ENCODE measurements at regions not wholly inside any gene's neighbourhood (a gene's known extent, or its start where the extent isn't known, plus 50 kb on each side); places are given as distances from the start of the nearest gene placed in this dataset.

DNA sequence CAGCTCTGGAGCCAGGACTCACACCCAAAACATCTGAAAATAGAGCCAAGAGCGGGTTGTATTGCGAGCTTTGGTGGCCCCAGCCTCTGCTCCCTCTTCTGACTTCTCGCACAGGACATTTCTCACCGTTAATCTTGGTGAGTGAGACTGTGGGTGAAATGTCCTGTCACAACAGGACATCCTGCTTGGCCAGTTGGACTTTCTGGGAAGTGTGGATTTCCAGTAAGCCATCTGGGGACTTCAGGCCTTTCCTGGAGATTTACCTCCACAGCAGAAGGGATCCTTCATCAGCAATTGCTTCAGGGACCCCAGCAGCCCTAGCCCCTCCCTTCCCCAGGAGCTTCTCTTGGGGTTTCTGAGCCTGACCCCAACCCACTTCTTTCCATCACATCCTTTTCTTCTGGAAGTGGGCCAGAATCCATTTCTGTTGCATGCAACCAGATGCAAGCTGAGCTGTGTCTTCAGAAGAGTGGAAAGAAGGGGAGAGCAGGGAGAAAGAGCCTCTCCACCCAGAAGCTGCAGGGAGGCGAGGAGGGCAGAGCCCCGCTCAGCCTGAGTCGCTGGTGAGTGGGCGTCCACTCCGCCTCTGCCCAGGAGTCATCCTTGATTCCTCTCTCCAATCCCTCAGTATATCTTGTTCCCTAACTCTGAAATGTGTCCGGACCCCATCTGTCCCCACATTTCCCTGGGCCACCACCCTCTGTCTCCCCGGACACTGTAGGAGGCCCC lies 50.3 kb upstream of the GADD45G start:
- no peak for DNase-seq (ENCODE audit: low read depth)
- H3K4me3 ChIP-seq (ENCODE audit: low read depth, low read length): no peak overlapping the region
- TF ChIP-seq, protein P1, sequence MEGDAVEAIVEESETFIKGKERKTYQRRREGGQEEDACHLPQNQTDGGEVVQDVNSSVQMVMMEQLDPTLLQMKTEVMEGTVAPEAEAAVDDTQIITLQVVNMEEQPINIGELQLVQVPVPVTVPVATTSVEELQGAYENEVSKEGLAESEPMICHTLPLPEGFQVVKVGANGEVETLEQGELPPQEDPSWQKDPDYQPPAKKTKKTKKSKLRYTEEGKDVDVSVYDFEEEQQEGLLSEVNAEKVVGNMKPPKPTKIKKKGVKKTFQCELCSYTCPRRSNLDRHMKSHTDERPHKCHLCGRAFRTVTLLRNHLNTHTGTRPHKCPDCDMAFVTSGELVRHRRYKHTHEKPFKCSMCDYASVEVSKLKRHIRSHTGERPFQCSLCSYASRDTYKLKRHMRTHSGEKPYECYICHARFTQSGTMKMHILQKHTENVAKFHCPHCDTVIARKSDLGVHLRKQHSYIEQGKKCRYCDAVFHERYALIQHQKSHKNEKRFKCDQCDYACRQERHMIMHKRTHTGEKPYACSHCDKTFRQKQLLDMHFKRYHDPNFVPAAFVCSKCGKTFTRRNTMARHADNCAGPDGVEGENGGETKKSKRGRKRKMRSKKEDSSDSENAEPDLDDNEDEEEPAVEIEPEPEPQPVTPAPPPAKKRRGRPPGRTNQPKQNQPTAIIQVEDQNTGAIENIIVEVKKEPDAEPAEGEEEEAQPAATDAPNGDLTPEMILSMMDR (IDR thresholded peaks at IDR 0.05; ENCODE audit: low read depth, low read length, missing control alignments): no peak

DNA sequence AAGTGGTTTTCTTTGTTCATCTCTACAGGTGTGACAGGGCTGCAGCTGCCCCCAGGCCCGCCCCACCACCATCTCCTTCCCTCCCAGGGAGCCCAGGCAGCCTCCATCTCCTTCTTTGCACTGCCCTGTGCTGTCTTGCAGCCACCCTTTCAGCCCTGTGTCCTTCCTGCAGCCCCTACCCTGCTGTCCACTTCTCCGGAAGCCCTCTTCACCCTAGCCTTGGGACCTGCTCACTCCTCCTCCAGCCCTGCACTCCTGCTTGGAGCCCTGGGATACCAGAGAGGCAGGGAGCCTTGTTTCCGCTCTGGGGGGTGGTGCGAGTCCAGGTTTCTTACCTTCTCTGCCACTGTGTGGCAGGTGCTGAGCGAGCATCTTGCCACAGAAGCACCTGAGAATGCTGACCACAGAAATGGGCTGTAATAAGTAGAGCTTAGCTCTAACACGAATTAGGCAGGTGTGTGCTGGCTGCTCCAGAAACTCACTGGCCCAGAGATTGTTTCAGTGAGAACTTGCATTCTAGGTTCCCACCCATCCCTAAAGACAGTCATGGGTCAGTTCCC lies 51.3 kb upstream of the GADD45G start:
- DNase-seq (ENCODE audit: low read depth): no peak
- TF ChIP-seq, protein P1 (IDR thresholded peaks at IDR 0.05; ENCODE audit: low read depth, low read length, missing control alignments): no peak
- no peak overlapping the region for H3K4me3 ChIP-seq (ENCODE audit: low read depth, low read length)

DNA sequence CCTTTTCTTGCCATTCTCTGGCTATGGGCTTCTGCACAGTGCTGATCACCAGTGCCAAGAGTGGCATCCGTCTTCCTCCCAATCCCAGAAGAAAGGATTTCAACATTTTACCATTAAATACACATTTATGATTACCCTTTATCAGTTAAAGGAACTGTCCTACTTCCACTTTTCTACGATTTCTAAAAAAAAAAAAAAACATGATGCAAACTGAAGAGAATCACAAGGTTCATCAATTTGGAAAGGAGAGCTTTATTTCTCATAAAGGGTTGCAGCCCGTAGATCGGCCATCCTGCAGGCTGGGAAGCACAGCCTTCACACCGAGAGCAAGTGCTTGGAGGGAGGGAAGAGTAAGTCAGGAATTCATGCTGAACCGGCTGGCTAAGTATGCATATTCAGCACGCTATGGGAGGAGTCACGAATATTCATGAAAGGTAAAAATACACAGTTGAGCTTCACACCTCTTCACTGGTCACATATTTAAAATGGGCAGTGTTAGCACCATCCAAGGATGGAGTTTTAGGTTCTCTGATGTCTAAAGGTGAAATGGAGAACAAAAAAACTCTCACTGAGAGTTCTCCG lies 52.5 kb upstream of the SEMA4D start:
- TF ChIP-seq, protein P1 (IDR thresholded peaks at IDR 0.05; ENCODE audit: low read depth, low read length, missing control alignments): no peak
- H3K4me3 ChIP-seq (ENCODE audit: low read depth, low read length): no peak overlapping the region
- DNase-seq (ENCODE audit: low read depth): no peak

DNA sequence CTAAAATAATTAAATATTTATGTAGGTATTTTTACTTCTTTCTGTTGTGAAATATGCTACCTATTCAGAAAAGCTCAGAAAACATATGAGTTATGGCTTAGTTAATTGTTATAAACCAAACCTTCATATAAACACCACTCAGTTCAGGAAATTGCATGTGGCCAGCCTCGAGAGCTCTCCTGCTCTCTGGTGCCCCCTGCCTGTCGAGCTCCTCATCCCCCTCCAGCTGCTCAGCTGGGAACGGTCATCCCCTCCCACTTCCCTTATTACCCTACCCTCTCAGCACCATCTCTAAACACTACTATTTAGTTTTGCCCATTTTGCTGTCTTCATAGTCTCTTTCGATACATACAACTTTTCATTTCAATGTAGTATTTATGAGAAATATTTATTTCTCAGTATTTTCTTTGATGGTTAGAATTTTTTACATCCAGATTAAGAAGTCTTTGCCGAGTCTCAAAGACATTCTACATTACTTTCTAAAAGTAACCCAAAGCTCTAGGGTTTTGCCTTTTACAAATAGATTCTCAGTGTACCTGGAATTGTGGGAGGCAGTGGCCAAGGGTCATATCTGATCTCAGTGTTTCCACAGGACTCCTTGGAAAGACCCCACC lies 51.2 kb upstream of the SEMA4D start:
- TF ChIP-seq, protein P1 (IDR thresholded peaks at IDR 0.05; ENCODE audit: low read depth, low read length, missing control alignments): peak; percentile 92
- no peak overlapping the region for H3K4me3 ChIP-seq (ENCODE audit: low read depth, low read length)
- no peak for DNase-seq (ENCODE audit: low read depth)

DNA sequence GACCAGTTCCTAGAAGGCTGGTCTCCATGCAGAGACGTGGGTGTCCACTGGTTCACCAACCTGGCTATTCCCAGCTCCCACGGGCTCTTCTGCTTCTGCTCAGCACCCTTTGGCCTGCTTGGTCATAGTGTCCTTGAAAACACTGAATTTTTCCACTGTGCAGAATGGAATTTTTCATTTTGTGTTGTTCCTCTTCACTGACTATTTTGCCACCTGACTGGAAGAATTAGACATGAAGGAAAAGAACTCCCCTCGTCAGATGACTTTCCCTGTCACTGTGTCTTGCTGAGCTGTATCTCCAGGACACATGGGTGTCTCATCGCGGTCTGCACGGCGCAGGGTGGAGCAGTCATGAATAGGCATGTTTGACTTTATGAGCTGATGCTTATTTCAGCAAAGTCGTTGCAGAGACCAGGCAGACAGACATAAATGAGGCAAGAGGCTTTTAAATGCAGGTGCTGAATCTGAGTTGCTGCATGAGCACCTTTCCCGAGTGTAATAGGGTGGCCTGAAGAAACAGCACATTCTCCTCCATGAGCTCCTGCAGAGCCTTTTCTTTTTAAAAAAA lies 50.2 kb upstream of the SEMA4D start:
- TF ChIP-seq, protein P1 (IDR thresholded peaks at IDR 0.05; ENCODE audit: low read depth, low read length, missing control alignments): no peak
- no peak for DNase-seq (ENCODE audit: low read depth)
- no peak overlapping the region for H3K4me3 ChIP-seq (ENCODE audit: low read depth, low read length)

Measured in GM12864 (cell line).